ENCODE measurements at regions not wholly inside any gene's neighbourhood (a gene's known extent, or its start where the extent isn't known, plus 50 kb on each side); places are given as distances from the start of the nearest gene placed in this dataset.
A peak's percentile ranks its signal among the peaks of the same experiment; 100 is the strongest.

DNA sequence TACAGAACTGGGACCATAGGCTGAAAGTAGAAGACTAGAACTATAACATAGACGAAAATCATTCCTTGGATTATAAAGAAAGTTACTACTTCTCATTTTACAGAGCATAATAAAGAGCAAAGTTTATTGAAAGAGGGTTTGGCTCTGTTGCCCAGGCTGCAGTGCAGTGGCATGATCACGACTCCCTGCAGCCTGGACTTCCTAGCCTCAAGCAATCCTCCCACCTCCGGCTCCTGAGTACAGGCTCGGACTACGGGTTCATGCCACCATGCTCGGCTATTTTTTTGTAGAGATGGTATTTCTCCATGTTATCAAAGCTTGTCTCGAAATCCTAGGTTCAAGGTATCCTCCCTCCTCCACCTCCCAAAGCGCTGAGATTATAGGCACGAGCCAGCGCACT, 190.1 kb upstream of the FOXG1 start:
- Histone ChIP-seq H3K4me1 (ENCODE audit: insufficient read depth, low read length, poor library complexity, severe bottlenecking) (peaks cover 6% of the 10 kb centered on the region), H3K27me3 (replicated peaks; ENCODE audit: insufficient read depth, low read depth, low read length, poor library complexity) (no peaks in the 10 kb centered on the region), H3K36me3 (ENCODE audit: insufficient read depth, low read length, poor library complexity, severe bottlenecking) (peaks cover 2% of the 10 kb centered on the region), H3K9me3 (ENCODE audit: low read depth, low read length, poor library complexity, severe bottlenecking) (peaks cover 4% of the 10 kb centered on the region), H3K4me3 (ENCODE audit: low read depth, low read length, poor library complexity, severe bottlenecking) (no peak overlapping the region), H3K27ac (ENCODE audit: low read depth, low read length, poor library complexity, severe bottlenecking) (no peak overlapping the region)
- no peak for DNase-seq (ENCODE audit: low spot score)
- ChIA-PET POLR2A (ENCODE audit: low non-redundant PET) (no interaction called here), CTCF (no interaction called here)
- TF ChIP-seq, protein P1, sequence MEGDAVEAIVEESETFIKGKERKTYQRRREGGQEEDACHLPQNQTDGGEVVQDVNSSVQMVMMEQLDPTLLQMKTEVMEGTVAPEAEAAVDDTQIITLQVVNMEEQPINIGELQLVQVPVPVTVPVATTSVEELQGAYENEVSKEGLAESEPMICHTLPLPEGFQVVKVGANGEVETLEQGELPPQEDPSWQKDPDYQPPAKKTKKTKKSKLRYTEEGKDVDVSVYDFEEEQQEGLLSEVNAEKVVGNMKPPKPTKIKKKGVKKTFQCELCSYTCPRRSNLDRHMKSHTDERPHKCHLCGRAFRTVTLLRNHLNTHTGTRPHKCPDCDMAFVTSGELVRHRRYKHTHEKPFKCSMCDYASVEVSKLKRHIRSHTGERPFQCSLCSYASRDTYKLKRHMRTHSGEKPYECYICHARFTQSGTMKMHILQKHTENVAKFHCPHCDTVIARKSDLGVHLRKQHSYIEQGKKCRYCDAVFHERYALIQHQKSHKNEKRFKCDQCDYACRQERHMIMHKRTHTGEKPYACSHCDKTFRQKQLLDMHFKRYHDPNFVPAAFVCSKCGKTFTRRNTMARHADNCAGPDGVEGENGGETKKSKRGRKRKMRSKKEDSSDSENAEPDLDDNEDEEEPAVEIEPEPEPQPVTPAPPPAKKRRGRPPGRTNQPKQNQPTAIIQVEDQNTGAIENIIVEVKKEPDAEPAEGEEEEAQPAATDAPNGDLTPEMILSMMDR (conservative IDR thresholded peaks at IDR 0.05; ENCODE audit: low read depth, low read length): no peak
- no peak for TF ChIP-seq EZH2 (IDR thresholded peaks at IDR 0.05; ENCODE audit: borderline replicate concordance, low read depth, low read length, poor library complexity, severe bottlenecking)
- no TSS peak for BruUV-seq (replicated peaks)
- intact Hi-C loops (cut with micrococcal nuclease; ENCODE audit: unreplicated experiment): no loop called here

DNA sequence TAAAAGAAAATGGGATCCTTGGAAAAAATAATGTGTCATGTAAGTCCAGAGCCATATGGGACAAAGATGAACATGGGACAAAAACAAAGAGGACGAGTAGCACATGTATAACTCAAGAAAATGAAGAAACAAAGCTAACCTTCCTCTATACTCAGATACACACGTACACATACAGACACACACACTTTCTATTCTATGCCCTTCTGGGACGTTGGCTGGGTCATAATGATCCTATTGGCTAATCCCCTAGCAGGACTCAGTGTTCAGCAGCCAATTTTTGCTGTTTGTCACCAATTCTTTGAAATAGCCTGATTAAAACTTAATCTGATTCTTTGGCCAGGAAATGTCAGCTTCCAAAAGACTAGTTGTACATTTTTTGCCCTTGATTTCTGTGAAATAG, 189.4 kb upstream of the FOXG1 start:
- DNase-seq (ENCODE audit: low spot score): peak; percentile 54
- Histone ChIP-seq H3K27ac (ENCODE audit: low read depth, low read length, poor library complexity, severe bottlenecking) (peak overlapping the region; percentile 32), H3K4me1 (ENCODE audit: insufficient read depth, low read length, poor library complexity, severe bottlenecking) (peaks cover 6% of the 10 kb centered on the region), H3K36me3 (ENCODE audit: insufficient read depth, low read length, poor library complexity, severe bottlenecking) (peaks cover 2% of the 10 kb centered on the region), H3K27me3 (replicated peaks; ENCODE audit: insufficient read depth, low read depth, low read length, poor library complexity) (no peaks in the 10 kb centered on the region), H3K9me3 (ENCODE audit: low read depth, low read length, poor library complexity, severe bottlenecking) (peaks cover 4% of the 10 kb centered on the region), H3K4me3 (ENCODE audit: low read depth, low read length, poor library complexity, severe bottlenecking) (no peak overlapping the region)
- no TSS peak for BruUV-seq (replicated peaks)
- intact Hi-C loops (cut with micrococcal nuclease; ENCODE audit: unreplicated experiment): no loop called here
- ChIA-PET POLR2A (ENCODE audit: low non-redundant PET) (no interaction called here), CTCF (no interaction called here)
- TF ChIP-seq EZH2 (IDR thresholded peaks at IDR 0.05; ENCODE audit: borderline replicate concordance, low read depth, low read length, poor library complexity, severe bottlenecking): no peak
- TF ChIP-seq, protein P1 (conservative IDR thresholded peaks at IDR 0.05; ENCODE audit: low read depth, low read length): no peak

DNA sequence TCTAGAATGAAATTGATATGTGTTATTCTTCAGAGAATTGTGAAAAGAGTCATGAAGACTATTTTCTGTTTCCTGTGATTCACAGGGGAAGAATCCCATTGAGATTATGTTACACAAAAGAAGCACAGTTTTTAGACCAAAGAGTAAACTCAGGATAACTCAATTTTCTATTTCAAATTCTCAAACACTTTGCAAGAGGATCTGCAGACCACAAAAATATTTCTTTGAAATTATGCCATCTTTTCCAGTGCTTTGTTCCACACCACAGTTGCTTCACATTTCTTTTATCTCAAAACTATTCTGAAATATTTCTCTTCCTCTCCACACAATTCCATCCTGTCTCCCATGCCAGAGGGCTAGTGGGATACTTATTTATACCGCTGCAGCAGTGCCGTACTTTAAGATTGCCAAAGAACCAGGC, 188.9 kb upstream of the FOXG1 start:
- H3K27me3 ChIP-seq (replicated peaks; ENCODE audit: insufficient read depth, low read depth, low read length, poor library complexity): no peaks in the 10 kb centered on the region
- ChIA-PET CTCF (no interaction called here), POLR2A (ENCODE audit: low non-redundant PET) (no interaction called here)
- TF ChIP-seq EZH2 (IDR thresholded peaks at IDR 0.05; ENCODE audit: borderline replicate concordance, low read depth, low read length, poor library complexity, severe bottlenecking): no peak
- TF ChIP-seq, protein P1 (conservative IDR thresholded peaks at IDR 0.05; ENCODE audit: low read depth, low read length): no peak
- no peak overlapping the region for H3K4me3 ChIP-seq (ENCODE audit: low read depth, low read length, poor library complexity, severe bottlenecking)
- peaks cover 6% of the 10 kb centered on the region for H3K4me1 ChIP-seq (ENCODE audit: insufficient read depth, low read length, poor library complexity, severe bottlenecking)
- BruUV-seq (replicated peaks): no TSS peak
- DNase-seq (ENCODE audit: low spot score): peak; percentile 69
- intact Hi-C loops (cut with micrococcal nuclease; ENCODE audit: unreplicated experiment): no loop called here
- peak overlapping the region; percentile 32 for H3K27ac ChIP-seq (ENCODE audit: low read depth, low read length, poor library complexity, severe bottlenecking)
- H3K36me3 ChIP-seq (ENCODE audit: insufficient read depth, low read length, poor library complexity, severe bottlenecking): peaks cover 2% of the 10 kb centered on the region
- H3K9me3 ChIP-seq (ENCODE audit: low read depth, low read length, poor library complexity, severe bottlenecking): peaks cover 4% of the 10 kb centered on the region

Measured in A673 (cell line).